ENCODE measurements at regions not wholly inside any gene's neighbourhood (a gene's known extent, or its start where the extent isn't known, plus 50 kb on each side); places are given as distances from the start of the nearest gene placed in this dataset.

GRCh38 chr6:53984581-53984980 is 126.7 kb upstream of the MLIP start:
- ChIA-PET RAD21 (ENCODE audit: low non-redundant PET in 1 of 2, low total read pairs in 2 of 2, uncharacterized antibody in 2 of 2, unreplicated experiment in 2 of 2) (no interaction called here), POLR2A (no interaction called here), CTCF (no interaction called here)
- H4K20me1 ChIP-seq (ENCODE audit: insufficient read depth), result no peaks in the 10 kb centered on the region
- intact Hi-C loops (cut with micrococcal nuclease), result no loop called here
- no TSS peak for BruUV-seq (replicated peaks)
- H3K9me3 ChIP-seq (ENCODE audit: control insufficient read depth in 1 of 2, insufficient read depth in 1 of 2, low read depth in 1 of 2, low read length in 2 of 2), result no peaks in the 10 kb centered on the region
- H3K79me2 ChIP-seq (ENCODE audit: insufficient read depth, low read length), result no peaks in the 10 kb centered on the region
- no peak for DNase-seq (ENCODE audit: low read depth, low spot score)
- no peak overlapping the region; the same call in 1 of the 2 replicates for H3K27ac ChIP-seq (ENCODE audit: low read depth, low read length)
- no peak overlapping the region for H3K9ac ChIP-seq (ENCODE audit: low read length)
- H3K4me1 ChIP-seq (ENCODE audit: control insufficient read depth in 1 of 2, insufficient read depth in 2 of 2, low read length in 2 of 2), result peaks cover 8 to 36% of the 10 kb centered on the region in 2 experiments
- no peaks in the 10 kb centered on the region for H3K9me2 ChIP-seq (ENCODE audit: insufficient read depth)
- peak overlapping the region; percentile 50 for H2AFZ ChIP-seq (ENCODE audit: low read depth, low read length, poor library complexity, severe bottlenecking)
- peak overlapping the region in 1 of 2 experiments; percentile 36; a peak in 2 of 4 replicates for H3K4me3 ChIP-seq (replicated peaks in 1 of 2; ENCODE audit: low read depth in 1 of 2, low read length in 2 of 2)
- H3K36me3 ChIP-seq (ENCODE audit: control insufficient read depth in 1 of 2, insufficient read depth in 2 of 2, low read length in 2 of 2), result no peaks in the 10 kb centered on the region
- ATAC-seq, result peak; percentile 46
- no peaks in the 10 kb centered on the region for H3K27me3 ChIP-seq (ENCODE audit: insufficient read depth, low read length)
- no peak for TF ChIP-seq RAD21 (IDR thresholded peaks at IDR 0.05; ENCODE audit: low read depth)
- TF ChIP-seq POLR2A (IDR thresholded peaks at IDR 0.05; ENCODE audit: borderline replicate concordance, extremely low read depth, insufficient read depth, insufficient read length), result no peak
- no peak for TF ChIP-seq JUND (IDR thresholded peaks at IDR 0.05)
- no peak for TF ChIP-seq SIN3A (IDR thresholded peaks at IDR 0.05; ENCODE audit: low read depth)
- no peak for TF ChIP-seq MAX (IDR thresholded peaks at IDR 0.05)
- no peak for TF ChIP-seq CBX3 (IDR thresholded peaks at IDR 0.05; ENCODE audit: low read depth)
- no peak for TF ChIP-seq SRF (IDR thresholded peaks at IDR 0.05; ENCODE audit: low read depth)
- TF ChIP-seq TCF7L2 (IDR thresholded peaks at IDR 0.05; ENCODE audit: borderline replicate concordance, extremely low read depth, insufficient read depth, insufficient read length), result no peak
- no peak for TF ChIP-seq EZH2 (IDR thresholded peaks at IDR 0.05)
- no peak for TF ChIP-seq SP1 (IDR thresholded peaks at IDR 0.05; ENCODE audit: low read depth)
- peak overlapping the region; percentile 69 for H3K4me2 ChIP-seq (ENCODE audit: low read length)

- H2AFZ ChIP-seq (ENCODE audit: low read depth, low read length, poor library complexity, severe bottlenecking), result peak overlapping the region; percentile 26
- no peaks in the 10 kb centered on the region for H3K27me3 ChIP-seq (ENCODE audit: insufficient read depth, low read length)
- H3K27ac ChIP-seq (ENCODE audit: low read depth, low read length), result no peak overlapping the region
- H3K4me3 ChIP-seq (replicated peaks in 1 of 2; ENCODE audit: low read depth in 1 of 2, low read length in 2 of 2), result no peak overlapping the region
- H3K4me1 ChIP-seq (ENCODE audit: control insufficient read depth in 1 of 2, insufficient read depth in 2 of 2, low read length in 2 of 2), result peaks cover 8 to 36% of the 10 kb centered on the region in 2 experiments
- RAD21 ChIA-PET (ENCODE audit: low non-redundant PET in 1 of 2, low total read pairs in 2 of 2, uncharacterized antibody in 2 of 2, unreplicated experiment in 2 of 2), result interaction anchor here (0.6 to 2.4 kb wide), 4 partner anchors 15 to 1257 kb away, joined by 3 to 6 read pairs (median 4); no protein-coding TSS in a partner anchor
- POLR2A ChIA-PET, result no interaction called here
- no peaks in the 10 kb centered on the region for H3K9me3 ChIP-seq (ENCODE audit: control insufficient read depth in 1 of 2, insufficient read depth in 1 of 2, low read depth in 1 of 2, low read length in 2 of 2)
- intact Hi-C loops (cut with micrococcal nuclease), result loop anchor here (5.0 kb wide), 1 partner anchor 892 kb away; no protein-coding TSS in a partner anchor
- H4K20me1 ChIP-seq (ENCODE audit: insufficient read depth), result no peaks in the 10 kb centered on the region
- no peak overlapping the region for H3K9ac ChIP-seq (ENCODE audit: low read length)
- H3K36me3 ChIP-seq (ENCODE audit: control insufficient read depth in 1 of 2, insufficient read depth in 2 of 2, low read length in 2 of 2), result no peaks in the 10 kb centered on the region
- no TSS peak for BruUV-seq (replicated peaks)
- CTCF ChIA-PET, result interaction anchor here (1.2 to 1.9 kb wide), 5 partner anchors 14 to 284 kb away, joined by 3 to 16 read pairs (median 8); no protein-coding TSS in a partner anchor
- no peaks in the 10 kb centered on the region for H3K9me2 ChIP-seq (ENCODE audit: insufficient read depth)
- H3K4me2 ChIP-seq (ENCODE audit: low read length), result no peak overlapping the region
- H3K79me2 ChIP-seq (ENCODE audit: insufficient read depth, low read length), result no peaks in the 10 kb centered on the region
- DNase-seq (ENCODE audit: low read depth, low spot score) (no peak), ATAC-seq (no peak)
- TF ChIP-seq YY1 (IDR thresholded peaks at IDR 0.05; ENCODE audit: extremely low read depth, insufficient replicate concordance, low read depth, low read length), result no peak
- no peak for TF ChIP-seq MAX (IDR thresholded peaks at IDR 0.05)
- TF ChIP-seq EZH2 (IDR thresholded peaks at IDR 0.05), result no peak
- no peak for TF ChIP-seq SRF (IDR thresholded peaks at IDR 0.05; ENCODE audit: low read depth)
- no peak for TF ChIP-seq REST (IDR thresholded peaks at IDR 0.05; ENCODE audit: low read depth)
- TF ChIP-seq ELF1 (IDR thresholded peaks at IDR 0.05; ENCODE audit: borderline replicate concordance, low read depth), result no peak
- TF ChIP-seq ATF3 (IDR thresholded peaks at IDR 0.05), result no peak
- TF ChIP-seq ZBTB33 (IDR thresholded peaks at IDR 0.05; ENCODE audit: extremely low read depth, insufficient replicate concordance, low read length), result no peak
Measured at GRCh38 chr6:53985366-53985765, 125.9 kb upstream of the MLIP start.
